ENCODE measurements at regions not wholly inside any gene's neighbourhood (a gene's known extent, or its start where the extent isn't known, plus 50 kb on each side); places are given as distances from the start of the nearest gene placed in this dataset.

DNA sequence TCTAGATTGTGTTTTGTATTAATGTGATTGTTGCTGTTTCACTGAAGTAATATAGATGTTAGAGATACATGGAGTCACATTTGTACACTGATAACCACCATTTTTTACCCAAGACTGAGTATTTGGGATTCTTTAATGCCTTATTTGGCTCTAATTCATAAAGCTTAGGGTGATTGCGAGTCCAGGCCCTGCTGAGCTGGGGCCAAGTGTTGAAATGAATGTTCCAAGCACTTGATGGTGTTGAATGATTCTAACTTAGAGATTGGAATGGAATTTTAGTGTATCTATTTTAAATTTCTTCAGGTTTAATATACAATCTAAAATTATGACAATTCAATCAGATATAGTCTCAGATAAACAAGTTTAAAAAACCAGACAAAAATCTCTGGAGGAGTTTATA lies 329.4 kb upstream of the SLC35B3 start:
- DNase-seq (ENCODE audit: low read depth in 3 of 3): no peak

DNA sequence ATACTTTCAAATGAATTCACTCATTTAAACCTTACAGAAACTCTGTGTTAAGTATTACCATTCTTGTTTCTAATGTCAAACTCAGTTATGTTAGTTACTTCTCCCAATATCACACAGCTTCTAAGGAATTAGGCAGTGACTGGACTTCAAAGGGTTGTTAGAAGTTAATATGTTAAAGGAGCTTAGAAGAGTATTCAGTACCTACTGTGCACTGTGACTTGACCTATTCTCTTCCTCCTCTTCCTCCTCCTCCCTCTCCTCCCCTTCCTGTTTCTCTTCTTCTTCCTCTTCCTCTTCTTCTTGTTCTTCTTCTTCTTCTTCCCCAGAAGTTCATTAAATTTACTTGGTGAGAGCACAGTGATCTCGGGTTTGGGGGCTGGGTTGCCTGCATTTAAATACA lies 325.6 kb upstream of the SLC35B3 start:
- DNase-seq (ENCODE audit: low read depth in 3 of 3): no peak

DNA sequence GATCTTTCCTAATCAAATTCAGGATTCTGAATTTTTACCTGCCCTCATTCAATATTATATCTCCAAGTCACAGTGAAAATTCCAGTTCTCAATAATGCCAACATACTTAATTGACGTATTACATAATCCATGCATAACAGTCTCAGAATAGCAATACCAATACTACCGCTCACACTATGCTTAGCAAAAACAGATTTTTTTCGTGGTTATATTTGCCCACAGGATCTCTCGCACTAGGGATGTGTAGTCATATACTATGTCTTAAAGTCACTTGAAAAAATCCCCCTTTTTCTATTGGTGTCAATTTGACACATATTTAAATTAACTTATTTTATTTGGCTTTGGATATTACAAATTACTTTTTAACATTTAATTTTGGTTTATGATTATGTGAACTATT lies 323.1 kb upstream of the SLC35B3 start:
- DNase-seq (ENCODE audit: low read depth in 3 of 3): no peak

DNA sequence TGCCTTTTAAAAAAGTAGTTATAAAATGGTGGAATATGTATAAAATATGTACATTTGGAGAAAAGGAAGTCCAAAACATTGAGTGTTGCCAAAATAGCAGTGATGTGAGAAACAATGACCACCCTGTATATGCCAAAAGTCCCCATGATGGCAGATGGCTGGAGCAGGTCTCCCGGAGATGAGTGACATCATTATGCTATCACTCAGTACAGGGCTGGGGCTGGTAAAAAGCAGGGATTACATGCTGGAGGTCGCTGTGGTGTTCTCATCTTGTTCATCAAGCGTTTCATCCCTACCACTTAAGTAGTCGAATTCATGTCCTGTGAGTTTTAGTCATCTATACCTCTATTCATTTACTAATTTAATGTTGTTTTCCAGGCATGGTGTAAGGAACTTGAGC lies 315.3 kb upstream of the SLC35B3 start:
- no peak for DNase-seq (ENCODE audit: low read depth in 3 of 3)

DNA sequence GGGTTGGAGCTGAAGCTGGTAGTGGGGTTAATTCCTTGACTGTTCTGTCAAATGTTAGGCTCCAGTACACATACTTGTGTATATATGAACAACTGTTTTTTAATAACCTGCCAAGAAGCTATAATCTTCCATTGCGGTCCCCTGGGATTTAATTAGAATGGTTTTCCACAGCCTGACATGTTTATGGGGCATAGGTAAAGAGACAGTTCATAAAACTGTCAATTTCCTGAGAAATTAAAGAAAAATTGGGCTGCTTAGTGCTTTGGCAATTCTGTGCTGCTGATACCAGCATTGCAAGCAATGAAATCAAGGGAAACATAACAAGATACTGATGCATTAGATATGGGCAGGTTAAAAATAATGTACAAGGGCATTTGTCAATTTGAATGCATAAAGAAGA lies 314.1 kb upstream of the SLC35B3 start:
- no peak for DNase-seq (ENCODE audit: low read depth in 3 of 3)

DNA sequence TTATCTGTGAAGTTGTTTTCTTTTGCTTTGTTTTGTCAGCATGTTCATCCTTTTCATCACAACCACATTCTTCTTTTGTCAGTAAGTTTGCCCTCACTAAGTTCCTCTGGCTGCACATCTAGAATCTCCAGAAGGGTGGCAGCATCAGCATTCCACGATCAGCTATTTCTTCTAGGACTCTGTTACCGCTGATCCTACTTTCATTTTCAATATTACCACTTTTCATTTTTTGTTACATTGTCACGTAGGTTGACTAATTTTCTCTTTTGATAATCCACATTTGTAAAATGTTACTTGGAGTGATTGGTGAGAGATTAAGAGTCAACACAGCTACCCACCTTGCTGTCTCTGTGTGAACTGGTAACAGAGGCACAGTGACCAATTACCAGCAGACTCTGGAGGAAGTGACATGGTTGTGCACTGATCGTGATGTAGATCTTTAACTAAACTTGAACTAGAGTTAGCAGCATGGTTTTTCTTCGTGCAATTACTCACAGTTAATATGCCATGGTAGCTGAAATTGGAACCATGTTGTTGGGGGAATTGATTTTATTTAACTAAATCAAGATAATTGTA lies 307.9 kb upstream of the SLC35B3 start:
- DNase-seq (ENCODE audit: low read depth in 3 of 3): no peak

DNA sequence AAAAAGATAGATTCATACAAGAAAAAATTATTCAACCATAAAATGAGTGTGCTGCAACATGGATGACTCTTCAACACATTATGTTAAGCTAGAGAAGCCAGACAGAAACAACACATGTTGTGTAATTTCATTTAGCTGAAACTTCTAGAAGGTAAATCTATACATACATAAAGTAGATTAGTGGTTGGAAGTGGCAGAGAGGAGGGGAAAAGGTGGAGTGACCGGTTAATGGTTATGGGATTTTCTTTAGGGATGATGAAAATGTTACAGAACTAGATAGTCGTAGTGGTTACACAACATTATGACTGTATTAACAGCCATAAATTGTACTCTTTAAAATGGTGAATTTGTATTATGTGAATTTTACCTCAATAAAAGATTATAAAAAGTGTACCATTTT lies 304.1 kb upstream of the SLC35B3 start:
- DNase-seq (ENCODE audit: low read depth in 3 of 3): no peak

DNA sequence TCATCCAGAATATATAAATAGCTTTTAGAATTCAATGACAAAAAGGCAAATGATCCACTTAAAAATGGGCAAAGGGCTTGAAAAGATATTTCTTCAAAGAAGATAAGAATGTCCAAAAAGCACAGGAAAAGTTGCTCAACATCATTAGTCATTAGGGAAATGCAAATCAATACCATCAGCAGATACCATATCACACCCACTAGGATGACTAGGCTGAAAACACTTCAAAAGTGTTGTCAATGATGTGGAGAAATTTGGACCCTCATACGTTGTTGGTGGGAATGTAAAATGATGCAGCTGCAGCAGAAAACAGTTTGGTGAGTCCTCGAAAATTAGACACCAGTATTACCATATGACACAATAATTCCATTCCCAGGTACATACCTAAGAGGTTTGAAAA lies 303.6 kb upstream of the SLC35B3 start:
- no peak for DNase-seq (ENCODE audit: low read depth in 3 of 3)

DNA sequence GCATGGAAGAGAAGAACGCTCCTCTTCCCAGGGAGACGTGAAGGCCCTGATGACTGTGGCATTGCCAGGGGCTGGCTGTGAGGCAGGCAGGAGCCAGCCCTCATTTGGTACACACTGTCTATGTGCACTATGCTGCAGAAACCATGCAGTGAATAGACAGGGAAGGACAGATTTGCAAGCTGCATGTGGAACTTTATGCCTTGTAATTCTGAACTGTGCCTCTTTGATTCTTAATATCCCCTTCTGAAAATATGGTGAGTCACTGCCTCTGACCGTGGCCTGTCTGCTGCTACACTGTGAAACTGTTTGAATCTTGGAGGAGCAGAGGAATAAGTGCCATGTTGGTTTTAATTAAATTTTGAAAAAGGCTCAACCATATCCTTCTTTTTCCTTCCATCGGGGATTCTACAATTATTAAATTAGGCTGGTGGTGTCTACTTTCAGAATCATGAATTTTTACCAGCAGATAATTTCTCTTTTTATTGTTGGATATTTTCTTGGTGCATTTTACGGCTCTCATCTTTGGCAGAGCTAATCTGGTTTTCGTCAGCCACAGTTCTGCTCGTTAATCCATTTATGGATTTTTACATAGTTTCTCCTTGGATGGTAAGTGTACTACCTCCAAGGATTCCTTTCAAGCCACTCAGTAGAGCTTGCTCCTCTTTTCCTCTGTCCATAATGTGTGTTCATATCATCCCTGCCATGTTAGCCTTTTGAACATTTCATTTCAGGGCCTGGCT lies 301.0 kb upstream of the SLC35B3 start:
- no peak for DNase-seq (ENCODE audit: low read depth in 3 of 3)

DNA sequence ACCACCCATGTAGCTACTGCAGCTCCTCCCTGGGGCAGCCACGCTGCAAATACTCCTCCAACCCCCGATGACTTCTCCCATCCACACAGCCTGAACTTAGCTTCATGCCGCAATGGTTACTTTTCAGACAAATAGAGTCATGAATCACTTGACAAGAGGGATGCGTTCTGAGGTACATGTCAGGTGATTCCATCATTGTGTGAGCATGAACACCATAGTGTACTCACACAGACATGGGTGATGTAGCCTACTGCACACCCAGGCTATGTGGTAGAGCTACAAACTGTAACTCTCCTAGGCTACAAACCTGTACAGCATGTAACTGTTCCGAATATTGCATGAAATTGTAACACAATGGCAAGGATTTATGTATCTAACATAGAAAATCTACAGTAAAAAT lies 298.5 kb upstream of the SLC35B3 start:
- DNase-seq (ENCODE audit: low read depth in 3 of 3): no peak

DNA sequence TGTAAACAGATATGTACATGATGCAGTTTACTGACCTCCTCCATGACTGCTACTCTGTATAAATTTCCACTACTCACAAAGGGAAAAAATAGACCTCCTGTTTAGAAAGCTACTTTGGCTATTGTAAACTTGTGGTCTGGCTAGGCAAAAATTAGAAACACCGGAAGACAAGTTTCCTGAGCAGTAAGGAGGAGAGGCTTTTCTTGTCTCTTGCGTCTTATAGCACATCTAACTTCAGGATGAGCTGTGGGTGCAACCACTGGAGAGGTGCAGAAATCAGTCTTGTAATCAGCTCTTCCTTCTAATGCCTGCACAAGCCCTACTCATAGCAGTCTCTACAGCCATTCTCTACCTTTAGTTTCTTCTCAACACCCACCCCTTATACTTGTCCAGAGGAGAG lies 296.5 kb upstream of the SLC35B3 start:
- no peak for DNase-seq (ENCODE audit: low read depth in 3 of 3)

DNA sequence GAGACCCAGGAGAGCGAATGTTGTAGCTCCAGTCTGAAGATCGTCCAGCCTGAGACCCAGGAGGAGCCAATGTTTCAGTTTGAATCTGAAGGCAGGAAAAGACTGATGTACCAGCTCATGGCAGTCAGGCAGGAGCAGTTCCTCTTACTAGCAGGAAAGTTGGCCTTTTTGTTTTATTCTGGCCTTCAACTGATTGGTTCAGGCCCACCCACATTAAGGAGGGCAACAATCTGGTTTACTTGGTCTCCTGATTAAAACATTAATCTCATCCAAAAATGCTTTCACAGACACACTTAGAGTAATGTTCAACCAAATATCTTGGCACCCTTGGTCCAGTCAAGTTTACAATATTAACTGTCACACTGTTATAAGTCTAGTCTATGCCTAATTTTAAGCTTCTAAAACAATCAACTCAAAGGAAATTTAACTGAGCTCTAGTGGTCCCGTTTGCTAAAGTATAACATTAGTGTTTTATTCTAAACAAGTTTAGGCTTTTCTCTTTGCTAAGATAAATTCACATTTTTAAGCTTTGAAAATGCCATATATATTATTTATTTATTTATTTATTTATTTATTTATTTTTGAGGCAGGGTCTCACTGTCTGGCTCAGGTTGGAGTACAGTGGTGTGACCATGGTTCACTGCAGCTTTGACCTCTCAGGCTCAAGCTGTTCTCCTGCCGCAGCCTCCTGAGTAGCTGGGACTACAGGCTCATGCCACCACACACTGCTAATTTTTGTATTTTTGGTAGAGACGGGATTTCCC lies 275.5 kb upstream of the SLC35B3 start:
- no peak for DNase-seq (ENCODE audit: low read depth in 3 of 3)

DNA sequence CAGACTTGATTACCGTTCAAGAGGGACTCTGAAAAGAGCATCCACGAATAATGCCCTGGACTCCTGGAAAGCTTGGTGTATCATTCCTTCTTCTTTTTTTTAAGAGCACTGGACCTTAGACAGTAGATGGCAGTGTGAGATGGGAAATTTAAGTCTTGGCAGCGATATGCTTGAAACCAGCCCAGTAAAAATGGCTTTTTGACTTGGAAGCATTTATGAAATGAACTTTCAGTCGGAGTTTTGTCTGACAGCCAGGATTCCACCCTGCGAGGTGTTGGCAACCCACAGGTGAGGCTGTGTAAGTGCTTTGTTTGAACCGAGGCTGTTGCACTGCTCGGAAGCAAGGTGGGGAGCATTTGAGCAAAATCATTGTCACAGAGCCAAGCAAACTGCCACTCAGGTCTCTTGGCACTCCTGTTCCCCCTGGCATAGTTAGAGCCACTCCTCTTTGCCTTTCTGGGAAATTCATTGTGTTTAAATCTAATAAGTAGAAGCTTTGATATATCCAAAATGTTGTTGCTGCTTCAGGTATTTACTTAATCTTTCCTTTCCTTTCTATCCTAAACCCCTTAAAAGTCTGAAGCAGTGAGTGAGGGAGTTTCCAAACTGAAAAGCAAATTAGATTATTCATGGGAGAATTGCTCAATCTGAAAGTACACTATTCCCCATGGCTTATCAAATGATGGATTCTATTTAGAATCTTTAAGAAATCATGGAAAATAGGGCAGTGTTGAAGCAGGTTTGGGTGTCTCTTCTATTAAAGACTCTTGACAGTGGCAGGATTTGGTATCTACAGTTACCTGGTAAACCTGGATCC lies 272.8 kb upstream of the SLC35B3 start:
- no peak for DNase-seq (ENCODE audit: low read depth in 3 of 3)

DNA sequence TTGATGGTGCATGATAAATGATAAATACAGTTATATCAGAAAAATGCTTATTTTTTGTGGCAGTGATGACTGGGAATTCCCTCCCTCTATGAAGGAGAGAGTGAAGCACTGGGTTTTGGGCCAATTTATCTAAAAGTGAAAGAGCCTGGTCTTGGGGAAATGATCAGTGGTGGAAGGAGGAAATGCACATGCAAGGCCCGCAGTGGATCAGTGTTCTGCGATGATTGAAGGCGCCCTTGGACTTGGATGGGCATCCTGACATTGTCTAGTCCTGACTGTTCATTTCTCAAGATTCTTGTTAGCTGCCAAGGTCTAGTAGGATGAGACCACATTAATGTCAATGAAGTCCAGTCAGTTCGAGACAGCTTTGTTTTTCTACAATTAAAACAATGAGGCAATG lies 272.0 kb upstream of the SLC35B3 start:
- no peak for DNase-seq (ENCODE audit: low read depth in 3 of 3)

DNA sequence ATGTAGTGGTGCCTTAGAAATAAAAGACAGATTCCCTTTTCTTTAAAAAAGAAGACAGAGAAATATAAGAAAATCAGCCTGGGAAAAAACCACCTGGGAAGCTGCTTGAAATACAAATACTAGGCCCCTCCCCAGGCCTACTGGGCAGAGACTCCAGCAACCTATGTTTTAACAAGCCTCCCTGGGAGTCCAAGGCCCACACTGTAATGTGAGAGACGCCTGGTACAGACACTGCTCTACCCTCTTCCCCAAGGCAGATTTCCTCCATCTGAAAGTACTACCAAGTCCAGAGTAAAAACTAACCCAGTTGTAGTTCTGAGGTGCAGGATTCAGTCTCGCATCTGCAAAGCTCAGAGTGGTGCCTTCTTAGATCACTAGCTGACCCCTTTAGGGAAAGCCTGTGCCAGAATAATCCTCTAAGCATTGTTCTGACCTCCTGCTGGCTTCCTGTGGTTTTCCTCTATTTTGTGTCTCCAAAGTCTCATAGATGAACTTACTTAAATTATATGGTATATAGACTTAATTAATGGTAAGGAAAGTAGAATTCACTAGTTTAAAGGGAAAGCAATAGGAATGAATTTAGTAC lies 270.2 kb upstream of the SLC35B3 start:
- DNase-seq (ENCODE audit: low read depth in 3 of 3): no peak

DNA sequence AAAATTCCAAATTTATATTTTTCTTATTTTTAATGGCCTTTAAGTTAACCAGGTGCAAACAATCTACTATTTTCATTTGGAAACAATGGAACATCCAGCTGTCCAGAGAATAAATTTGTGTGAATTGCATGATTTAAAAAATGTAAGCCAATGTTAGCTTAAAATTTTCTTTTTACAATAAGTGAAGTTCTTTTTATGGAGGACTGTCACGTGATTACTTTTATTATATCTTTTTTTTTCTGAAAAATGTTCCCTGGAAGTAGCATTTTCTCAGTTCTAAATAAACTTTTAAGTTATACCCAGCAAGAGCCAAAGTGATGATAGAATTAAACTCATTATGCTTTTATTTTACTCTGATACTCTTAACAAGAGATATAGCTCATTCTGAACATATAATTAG lies 267.7 kb upstream of the SLC35B3 start:
- no peak for DNase-seq (ENCODE audit: low read depth in 3 of 3)

DNA sequence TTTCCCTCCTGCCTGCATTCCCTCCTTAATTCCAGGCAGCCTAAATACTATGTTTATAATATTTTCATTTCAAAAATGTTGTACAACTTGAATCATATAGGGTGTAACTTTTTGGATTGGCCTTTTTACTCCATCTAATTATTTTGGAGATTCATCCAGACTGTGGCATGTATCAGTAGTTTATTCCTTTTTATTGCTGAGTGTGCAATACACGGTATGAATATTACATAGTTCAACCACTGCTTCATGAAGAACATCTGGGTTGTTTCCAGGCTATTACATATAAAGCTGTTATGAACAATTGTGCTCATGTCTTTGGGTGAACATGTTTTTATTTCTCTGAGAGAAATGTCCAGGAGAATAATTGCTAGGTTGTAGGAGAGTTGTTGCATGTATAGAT lies 253.5 kb upstream of the SLC35B3 start:
- DNase-seq (ENCODE audit: low read depth in 3 of 3): no peak

DNA sequence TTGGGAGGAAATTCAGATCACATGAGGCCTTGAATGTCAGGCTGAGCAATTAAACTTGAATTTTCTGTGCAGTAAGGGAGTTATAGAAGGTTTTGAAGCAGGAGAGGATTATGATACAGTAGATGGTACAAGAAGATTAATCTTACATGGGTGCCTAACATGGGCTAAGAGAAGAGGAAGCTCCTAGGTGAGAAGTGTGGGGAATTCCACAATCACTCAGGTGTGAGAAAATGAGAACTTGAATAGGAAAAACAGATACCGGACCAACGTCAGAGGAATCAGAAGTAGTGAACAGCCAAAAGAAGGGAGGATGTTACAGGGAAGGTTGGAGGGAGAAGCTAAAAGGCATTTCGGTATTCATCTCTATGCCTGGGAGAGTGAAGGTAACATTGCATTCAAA lies 250.7 kb upstream of the SLC35B3 start:
- DNase-seq (ENCODE audit: low read depth in 3 of 3): no peak

DNA sequence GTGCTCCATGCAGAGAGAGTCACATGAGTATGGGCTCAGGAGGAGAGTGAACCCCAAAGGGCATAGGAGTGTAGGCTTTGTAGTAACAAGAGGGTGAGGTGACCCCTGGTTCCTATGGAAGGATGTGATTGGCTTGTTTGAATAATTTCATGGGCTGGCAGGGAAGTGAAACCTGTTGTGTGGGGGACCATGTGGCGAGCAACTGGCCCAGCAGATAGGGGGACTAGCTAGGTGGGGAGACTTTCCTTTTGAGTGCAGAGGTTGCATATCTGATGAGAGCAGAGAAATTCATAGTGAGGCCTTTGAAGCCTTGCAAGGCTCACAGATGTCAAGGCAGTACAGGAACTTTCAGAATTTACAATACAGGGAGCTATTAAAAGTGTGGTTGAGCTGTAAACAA lies 247.9 kb upstream of the SLC35B3 start:
- DNase-seq (ENCODE audit: low read depth in 3 of 3): no peak

DNA sequence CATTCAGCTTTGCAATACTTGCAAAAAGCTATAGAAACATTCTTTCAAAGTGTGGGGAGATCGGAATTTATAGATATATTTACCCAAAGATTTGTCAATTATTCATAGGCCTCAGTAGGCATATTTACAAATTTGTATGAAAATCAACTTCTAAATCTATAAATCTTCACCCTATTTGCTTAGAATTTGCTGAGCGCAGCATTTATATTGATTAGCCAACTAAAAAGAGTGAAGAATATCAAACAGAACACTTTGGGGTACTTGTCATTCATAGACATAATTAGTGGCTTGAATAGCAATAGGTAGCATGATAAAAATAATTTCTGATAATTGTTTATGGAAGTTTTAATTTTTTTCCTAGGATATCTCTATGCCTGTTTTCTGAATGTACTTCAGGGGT lies 244.5 kb upstream of the SLC35B3 start:
- no peak for DNase-seq (ENCODE audit: low read depth in 3 of 3)

DNA sequence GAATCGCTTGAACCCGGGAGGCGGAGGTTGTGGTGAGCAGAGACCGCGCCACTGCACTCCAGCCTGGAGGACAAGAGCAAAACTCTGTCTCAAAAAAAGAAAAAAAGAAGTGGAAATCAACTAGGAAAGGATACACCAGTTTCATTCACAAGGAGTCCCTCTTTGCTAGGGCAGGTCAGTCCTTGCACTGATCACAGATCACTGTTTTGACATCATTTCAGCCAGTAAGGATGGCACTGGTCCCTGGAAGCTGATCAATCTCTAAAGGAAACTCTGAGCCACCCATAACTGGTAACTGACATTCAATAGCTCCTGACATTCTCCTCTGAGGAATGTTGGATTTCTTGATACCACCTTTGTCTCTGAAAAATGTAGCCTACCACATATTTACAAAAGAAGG lies 243.1 kb upstream of the SLC35B3 start:
- DNase-seq (ENCODE audit: low read depth in 3 of 3): no peak

DNA sequence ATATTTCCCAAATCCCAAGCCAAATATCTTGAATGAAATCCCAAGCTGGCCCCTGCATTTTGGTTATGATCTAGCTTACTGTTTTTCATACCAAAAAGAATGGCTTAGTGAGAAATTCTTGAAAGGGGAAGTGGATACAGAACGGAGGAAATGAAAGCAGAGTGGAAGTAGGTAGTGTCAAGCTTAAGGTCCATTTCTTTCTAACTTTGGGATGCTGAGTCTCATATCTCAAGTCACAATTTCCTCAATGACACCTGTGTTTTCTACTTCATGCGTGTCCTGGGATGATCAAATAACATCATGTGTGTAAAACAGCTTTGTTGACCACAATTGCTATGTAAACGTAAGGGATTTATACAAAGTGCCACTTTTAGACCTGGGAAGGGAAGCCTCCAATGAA lies 238.8 kb upstream of the SLC35B3 start:
- DNase-seq (ENCODE audit: low read depth in 3 of 3): no peak
